ENCODE measurements at regions not wholly inside any gene's neighbourhood (a gene's known extent, or its start where the extent isn't known, plus 50 kb on each side); places are given as distances from the start of the nearest gene placed in this dataset.

- TF ChIP-seq CTCF (conservative IDR thresholded peaks at IDR 0.05; ENCODE audit: low read depth in 2 of 2) (no peak), JUNB (IDR thresholded peaks at IDR 0.05; ENCODE audit: unreplicated experiment) (no peak)
Observed at GRCh38 chr6:14053811-14054210, 63.8 kb upstream of the CD83 start.
